HG03565 (cell line): ENCODE measurements at regions not wholly inside any gene's neighbourhood (a gene's known extent, or its start where the extent isn't known, plus 50 kb on each side); places are given as distances from the start of the nearest gene placed in this dataset.
"Not testable (repeated sequence)": the region's sequence is repeated elsewhere in the genome, so short reads cannot be mapped to it uniquely, and the experiment has no call there.

Experiments
- ATAC-seq: cut with Tn5 transposase; IDR thresholded peaks from one replicate; pipeline ENCODE4 v1.9.1; 2021; ENCODE audit warnings: mild to moderate bottlenecking, moderate library complexity; ENCODE audit not compliant: unreplicated experiment

DNA sequence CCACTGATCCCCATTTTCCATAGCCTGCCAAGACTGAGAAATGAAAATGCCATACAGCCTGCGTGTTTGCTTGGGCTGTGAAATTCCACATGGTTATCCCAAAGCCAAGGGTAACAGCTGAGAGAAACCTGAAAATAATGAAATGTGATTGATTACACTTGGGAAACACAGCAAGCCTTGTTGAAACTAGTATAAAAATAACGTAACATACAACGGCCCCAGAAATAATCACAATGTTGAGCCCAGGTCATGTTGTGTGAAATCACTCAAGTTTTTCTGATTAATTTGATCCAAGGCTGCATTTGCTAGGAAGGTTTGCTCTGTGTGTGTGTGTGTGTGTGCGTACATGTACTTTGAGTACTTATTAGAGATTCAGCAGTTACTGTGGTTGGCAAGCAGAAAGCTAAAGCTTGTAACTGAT is 269.0 kb downstream of the OXSM start:
- no peak for ATAC-seq

DNA sequence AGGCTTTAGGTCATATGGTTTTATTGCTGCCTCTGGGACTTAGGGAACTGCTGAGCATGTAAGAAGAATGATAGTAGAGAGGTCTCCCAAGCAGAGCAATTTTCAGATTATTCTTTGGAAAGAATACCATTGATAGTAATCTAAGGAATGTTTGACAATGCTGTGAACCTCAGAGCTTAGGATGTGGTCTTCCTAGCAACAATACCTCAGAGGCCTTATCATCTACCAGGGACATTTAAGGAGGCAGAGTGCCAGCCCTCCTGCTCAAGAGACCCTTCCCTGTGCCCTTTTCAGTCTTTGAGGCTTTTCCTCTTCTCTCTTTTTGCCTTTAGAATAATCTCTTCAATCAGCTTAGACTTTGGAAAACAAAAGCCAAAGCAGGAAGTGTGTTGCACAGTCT is 272.1 kb downstream of the OXSM start:
- no peak for ATAC-seq

DNA sequence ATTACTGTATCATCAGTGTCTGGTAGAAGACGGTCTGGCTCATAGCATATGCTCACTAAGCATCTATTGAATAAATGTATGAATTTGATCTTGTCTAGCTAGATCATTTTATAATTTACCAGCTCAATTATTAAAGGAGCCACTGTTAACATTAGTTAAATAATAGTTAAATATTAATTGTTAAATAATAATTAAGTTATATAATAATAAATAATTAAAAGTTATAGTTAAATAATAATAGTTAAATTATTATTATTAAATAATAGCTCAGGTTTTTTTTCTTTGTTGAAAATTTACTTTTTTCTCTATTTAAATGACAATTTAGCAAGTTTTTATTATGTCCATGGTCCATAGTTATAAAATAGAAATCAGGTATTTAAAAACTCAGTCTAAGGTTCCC is 274.4 kb downstream of the OXSM start:
- no peak for ATAC-seq

DNA sequence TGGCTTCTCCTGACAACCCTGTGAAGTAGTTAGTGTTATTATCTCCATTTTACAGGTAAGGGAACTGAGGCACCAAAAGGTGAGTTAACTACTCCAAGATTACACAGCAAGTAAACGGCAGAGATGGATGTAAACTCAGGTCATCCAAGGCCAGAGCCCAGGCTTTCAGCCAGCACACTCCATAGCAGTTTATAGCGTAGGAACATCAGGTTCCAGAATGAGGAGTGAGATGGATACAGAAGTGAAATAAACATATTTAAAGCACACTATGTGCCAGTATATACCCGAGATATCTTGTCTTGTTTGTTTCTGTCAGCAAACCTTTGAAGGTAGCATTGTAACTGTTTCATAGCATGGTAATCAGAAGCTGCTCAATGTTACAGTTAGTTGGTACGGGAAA is 279.0 kb downstream of the OXSM start:
- ATAC-seq: no peak

DNA sequence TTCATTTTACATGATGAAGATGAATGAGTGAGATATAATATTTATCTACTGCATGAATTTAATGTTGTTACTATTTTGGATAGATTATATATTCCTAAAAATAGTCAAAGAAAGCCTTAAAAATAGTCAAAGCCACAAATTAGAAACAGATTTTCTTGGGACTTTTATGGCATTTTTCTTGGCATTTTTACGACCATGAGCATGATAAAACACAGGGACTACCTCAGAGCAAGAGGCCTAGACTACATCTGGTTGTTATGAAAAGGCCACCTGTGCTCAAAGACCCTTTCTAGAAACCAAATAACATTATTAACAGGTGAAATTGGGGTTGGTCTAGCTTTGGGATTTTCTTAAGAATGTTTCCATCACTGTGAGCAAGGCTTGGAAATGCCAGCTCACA is 281.0 kb downstream of the OXSM start:
- ATAC-seq: no peak

DNA sequence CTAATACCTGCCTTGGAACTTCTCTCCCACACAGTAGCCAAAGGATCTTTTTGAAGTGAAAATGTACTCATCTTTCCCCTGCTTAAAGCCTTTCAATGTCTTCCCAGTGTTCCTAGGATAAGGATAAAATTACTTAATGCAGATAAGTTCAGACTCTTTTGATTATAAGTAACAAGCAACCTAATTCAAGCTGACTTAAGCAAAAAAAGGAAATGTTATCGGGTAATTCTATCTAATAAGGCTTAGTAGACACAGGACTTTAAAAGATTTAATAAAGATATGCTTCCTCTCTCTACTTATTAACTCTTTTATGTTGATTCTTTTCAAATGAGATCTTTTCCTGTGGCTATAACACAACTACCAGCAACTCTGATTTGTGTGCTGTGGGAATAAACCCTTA is 284.2 kb downstream of the OXSM start:
- ATAC-seq: no peak

DNA sequence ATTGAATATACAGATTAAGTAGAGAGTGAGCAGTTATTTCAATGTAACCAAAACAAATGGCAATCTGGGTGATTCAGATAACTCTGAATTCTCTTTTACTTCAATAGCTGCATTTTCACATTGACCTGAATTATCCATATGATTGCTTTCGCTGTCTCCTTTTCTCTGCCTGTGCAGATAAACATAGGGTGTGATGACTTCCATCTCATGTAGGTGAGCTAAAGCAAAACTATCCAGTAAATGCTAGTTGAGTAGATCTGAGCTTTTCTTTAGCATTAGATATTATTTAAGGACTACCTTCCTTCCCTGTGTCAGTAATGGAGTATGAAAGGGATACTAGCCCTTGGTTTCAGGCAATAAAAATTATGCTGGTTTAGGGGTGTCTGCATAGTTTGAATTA is 288.6 kb downstream of the OXSM start:
- no peak for ATAC-seq

DNA sequence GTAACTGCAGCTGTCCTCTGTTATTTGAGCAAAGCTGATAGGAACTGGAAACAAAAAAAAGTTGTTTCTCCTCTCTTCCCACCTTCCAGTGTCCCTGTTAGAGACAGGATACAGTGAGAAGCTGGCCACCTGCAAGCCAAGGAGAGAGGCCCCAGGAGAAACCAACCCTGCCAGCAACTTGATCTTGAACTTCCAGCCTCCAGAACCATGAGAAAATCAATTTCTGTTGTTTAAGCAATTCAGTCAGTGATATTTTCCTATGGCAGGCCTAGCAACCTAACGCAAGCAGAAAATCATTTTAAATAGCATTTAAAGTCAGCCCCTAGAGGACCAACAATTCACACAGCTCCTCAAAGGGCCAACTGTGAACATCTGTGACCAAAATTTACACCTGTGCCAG is 291.3 kb downstream of the OXSM start:
- no peak for ATAC-seq

DNA sequence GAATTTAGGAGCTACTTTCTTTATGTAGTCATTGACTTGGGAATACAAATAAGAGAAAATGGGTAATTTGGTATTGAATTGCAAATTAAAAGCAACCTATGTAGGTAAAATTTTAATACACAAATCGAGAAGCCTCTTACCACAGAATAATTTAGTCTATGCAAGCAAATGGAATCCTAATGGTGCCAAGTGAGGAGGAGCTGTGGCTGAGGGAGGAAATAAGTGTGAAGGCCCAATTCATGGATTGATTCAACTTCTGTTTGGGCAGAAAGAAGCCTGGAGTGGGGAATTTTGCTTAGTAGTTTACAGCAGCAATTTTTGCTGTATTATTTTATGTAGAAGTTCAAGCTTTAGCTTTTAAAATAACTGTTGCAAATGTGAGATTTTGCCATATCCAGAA is 291.9 kb downstream of the OXSM start:
- no peak for ATAC-seq

DNA sequence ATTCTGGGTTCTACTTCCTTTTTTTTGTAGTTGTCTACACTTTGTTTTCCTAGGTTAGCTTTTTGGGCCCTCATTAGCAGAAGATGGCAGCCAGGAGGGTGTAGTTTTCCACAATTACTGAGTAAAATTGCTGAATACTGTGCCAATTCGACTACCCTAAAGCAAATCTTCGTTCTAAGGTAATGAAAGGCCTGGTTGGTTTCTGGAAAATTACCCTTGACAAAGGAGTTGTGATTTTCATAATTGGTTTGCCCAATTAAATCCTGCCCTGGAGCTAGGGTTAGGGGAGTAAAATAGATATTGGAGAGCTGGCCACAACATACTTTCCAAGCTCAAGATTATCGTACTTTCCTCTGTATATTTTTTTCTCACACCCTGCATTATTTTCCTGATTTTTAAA is 293.0 kb downstream of the OXSM start:
- no peak for ATAC-seq

DNA sequence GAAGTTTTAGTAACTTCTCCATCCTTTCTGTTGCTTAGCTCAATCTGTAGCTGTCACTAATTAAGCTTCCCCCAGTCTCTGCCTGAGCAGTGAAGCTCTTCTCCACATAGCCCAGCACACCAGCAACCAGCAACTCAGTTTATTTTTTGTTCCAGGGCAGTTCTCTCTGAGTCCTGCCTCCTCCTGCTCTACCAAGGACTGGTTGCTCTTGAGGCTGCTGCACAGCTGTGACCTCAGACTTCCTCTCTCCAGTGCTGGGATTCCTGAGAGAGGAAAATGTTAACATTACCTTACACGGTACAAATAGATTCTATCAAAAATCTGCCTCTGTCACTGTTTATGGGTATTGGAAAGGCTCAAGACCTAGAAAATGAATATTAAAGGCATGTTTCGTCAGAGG is 294.7 kb downstream of the OXSM start:
- ATAC-seq: no peak

DNA sequence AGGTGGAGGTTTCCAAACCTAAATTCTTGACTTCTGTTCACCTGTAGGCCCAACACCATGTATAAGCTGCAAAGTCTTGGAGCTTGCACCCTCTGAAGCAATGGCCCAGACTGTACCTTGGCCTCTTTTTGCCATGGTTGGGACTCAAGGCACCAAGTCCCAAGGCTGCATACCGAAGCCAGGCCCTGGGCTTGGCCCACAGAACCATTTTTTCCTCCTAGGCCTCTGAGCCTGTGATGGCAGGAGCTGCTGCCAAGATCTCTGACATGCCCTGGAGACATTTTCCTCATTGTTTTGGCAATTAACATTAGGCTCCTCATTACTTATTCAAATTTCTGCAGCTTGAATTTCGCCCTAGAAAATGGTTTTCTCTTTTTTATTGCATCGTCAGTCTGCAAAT is 297.9 kb downstream of the OXSM start:
- no peak for ATAC-seq

DNA sequence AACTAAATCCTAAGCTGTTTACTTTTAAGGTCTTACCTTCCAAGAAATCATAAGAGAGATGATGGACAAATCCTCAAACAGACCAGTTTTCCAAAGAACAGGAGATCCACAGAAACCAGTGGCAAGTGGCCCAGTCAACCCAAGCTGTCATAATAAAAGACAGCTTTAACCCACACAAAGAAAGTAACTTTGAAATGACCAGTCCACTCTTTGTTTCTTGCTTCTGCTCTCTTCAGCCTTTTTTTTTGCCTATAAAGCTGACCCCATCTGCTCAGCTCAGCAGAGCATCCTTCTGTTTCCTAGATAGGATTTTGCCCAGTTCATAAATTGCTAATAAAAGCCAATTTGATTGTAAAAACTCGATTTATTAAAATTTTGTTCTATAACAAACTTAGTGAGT is 299.4 kb downstream of the OXSM start:
- no peak for ATAC-seq

DNA sequence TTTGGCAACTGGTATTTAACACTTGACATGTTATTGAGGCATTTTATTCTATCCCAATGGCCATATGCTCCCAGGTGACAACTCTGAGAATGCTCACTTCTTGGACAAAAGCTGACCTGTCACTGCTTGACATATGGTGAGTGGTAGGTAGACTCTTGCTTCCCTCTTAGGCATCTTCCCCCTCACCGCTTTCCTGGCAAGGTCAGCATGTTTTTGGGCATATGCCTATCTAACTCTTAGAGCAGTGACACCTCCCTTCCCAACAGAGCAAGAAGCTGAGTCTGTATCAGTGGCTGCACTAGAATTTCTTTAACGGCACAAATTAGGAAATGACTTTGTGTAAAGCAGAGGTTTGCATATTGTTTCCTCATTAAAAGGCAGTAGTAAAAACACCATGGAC is 300.7 kb downstream of the OXSM start:
- no peak for ATAC-seq

DNA sequence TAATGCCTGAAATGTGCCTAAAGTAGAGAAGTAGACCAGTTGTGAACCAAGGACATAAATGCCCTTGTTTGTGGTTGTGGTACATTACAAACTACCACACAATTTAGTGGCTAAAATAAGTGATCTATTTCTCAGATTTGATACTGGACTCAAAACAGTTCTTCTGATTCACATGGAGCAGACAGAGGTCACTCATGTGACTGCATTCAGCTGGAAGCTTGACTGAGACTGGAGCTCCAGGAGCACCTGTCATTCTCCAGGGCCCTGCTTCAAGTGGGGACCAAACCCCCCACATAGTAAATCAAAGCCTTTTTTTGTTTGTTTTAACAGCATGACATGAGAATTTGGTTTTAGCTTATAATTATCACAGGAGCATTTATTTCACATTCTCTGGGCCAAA is 301.2 kb downstream of the OXSM start:
- no peak for ATAC-seq

DNA sequence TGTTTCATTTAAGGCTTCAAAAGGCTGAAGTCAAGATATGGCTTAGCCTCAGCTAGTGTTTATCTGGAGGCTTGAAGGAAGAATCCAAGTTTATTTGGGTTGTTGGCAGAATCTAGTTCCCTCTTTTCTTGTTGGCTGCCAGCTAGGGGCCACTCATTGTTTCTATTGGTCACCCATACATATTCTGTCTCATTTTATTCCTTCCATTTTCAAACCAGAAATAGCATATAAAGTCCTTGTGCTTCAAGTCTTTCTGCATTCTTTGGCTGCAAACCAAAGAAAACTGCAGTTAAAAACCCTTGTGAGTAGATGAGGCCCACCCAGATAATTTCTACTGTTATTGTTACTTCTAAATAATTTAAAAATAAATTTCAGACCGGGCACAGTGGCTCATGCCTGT is 301.7 kb downstream of the OXSM start:
- ATAC-seq: no peak

DNA sequence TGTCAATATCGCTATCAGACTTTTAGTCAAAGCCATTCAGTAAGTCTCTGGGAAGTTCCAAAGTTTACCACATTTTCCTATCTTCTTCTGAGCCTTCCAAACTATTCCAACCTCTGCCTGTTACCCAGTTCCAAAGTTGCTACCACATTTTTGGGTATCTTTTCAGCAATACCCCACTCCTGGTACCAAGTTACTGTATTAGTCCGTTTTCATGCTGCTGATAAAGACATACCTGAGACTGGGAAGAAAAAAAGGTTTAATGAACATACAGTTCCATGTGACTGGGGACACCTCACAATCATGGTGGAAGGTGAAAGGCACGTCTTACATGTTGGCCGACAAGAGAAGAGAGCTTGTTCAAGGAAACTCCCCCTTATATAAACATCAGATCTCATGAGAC is 307.2 kb downstream of the OXSM start:
- ATAC-seq: not testable (repeated sequence)

DNA sequence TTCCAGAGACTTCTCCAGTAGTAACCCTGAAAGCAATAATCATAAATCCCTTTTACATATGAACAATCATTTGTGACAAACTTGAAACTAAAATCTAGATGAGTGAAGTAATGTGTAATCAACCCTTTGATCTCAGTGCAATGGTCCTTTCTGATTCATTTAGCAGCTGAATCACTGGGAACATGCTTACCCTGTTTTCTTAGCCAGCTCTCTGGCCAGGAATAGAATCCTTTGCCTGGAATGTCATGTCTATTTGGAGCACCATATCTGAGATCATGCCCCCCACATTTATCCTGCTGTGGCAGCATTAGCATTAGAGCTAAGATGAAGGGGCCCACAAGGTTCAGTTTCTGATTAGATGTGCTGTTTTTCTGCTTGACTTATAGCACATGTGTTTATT is 309.8 kb downstream of the OXSM start:
- no peak for ATAC-seq

DNA sequence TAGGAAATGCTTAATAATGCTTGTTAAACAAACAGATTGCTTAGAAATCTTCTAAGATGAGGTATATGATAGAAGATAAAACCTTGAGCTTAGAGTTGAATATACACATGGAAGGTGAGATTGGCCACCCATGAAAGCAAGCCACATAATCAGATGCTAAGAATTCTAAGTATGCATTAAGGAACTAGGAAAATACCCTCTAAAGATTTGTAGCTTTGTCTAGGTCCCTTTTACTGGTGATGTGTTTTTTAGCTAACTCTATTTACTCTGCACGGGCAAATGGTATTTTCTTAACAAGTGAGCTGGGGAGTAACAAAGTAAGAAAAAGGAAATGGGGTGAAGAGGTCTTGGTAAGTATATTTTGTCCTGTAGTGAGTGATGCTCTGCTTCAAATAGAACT is 310.3 kb downstream of the OXSM start:
- ATAC-seq: no peak

DNA sequence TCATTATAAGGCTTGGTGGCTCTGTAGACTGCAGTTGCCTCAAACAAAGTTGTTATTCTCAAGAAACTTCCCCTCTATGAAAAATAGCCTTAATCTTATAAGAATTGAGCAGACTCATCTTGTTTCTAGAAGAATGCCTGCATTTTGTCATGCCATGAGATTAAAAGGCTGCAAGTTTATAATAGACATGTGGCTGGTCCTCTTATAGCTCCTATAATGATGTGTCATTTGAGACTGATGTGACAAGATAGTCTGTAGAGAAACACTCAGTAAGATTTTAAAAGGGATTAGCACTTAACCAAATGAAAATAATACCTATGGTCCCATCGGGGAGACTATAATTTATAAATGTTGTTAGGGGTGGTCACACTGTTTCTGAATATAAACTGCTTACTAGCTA is 312.5 kb downstream of the OXSM start:
- ATAC-seq: no peak

DNA sequence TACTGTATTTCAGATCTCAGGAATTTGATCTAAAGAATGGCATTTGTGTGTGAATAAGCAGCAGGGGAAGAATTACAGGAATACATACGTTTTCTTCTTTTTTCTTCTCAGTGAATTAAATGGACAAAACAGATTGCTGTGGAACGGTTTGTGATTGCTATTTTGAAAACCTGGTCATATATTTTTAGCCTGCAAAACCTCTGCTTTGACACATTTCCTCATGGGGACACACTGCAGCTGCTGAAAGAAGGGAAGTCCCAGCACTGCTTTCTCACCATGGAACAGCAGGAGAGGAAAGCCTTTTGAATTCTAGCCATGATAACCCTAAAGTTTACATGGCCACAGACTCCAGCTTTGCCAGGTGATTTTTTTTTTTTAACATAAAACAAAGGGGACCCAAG is 315.0 kb downstream of the OXSM start:
- no peak for ATAC-seq

DNA sequence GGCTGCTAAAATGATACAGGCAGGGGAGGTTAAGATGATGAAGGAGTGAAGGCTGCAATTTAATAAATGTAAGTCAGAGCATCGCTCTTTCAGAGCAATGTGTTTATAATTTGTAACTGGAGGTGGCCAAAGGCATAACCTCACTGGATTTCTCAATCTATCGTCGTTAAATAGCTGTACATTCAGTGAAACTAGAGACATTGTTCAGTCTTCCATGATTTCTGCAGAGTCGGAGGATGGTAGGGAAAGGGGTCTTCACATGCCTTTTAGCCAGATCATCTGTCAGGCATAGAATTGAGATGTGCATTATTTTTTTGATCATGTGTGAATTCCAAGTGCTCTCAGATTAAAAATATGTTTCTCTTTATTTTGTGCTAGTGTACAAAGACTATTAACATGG is 315.4 kb downstream of the OXSM start:
- no peak for ATAC-seq

DNA sequence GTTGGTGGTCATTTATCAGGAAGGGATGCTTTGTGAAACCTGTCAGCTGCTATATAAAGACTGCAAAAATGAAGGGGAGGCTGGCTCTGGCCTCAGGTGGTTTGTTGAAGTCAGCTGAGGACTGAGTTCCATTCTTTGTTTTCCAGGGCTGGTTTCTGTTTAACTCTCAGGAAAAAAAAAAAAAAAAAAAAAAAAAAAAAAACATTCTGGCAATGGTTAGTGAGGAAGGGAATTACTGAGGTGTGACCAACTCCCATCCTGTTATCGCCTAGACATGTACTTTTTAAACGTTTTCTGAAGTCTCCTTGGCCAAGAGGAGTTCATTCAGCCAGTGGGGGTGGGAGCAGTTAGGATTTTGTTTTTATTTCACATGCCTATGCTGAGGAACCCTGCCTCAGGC is 316.3 kb downstream of the OXSM start:
- ATAC-seq: no peak

DNA sequence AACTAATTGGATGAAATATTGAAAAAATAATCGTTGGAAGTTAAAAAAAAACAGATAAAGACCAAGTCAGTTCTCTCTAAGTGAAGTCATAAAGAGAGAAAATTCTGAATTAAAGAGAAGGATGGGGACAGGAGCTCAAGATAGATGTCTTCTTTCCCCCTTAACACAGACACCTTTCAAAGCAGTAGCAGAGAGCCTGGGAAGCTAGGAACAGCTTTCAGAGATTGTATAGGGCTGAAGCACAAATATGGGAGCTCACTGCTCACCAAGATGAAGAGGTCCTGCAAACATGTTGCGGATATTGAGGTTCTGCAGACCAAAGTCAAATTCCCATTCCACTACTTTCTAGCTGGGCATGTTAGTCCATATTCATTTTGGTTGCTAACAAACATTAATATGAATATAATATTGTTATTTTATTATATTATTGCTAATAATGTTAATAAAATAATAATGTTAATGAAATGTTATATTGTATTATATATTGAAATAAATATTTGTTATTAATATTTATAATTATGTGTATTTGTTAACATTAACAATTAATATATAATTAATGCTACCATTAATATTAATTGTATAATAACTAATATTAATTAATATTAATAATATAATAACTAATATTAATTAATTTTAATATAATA is 319.1 kb downstream of the OXSM start:
- no peak for ATAC-seq
